DND-41 (cell line): ENCODE measurements at regions not wholly inside any gene's neighbourhood (a gene's known extent, or its start where the extent isn't known, plus 50 kb on each side); places are given as distances from the start of the nearest gene placed in this dataset.
A peak's percentile ranks its signal among the peaks of the same experiment; 100 is the strongest.

ENCODE experiments used
- ATAC-seq: fragments of 200-7000 bp; cut with Tn5 transposase; 3 replicates; pipeline ENCODE4 v1.9.1; 2021; ENCODE audit warnings: low read depth; ENCODE audit not compliant: insufficient read depth
- DNase-seq: peaks from one replicate; pipeline ENCODE4 v3.0.0-alpha.2; 2020
- H2AFZ ChIP-seq: 2 replicates; pipeline ENCODE4 v1.6.0; 2012; ENCODE audit warnings: low read depth, low read length
- H3K27ac ChIP-seq: 2 replicates; pipeline ENCODE4 v1.5.1; 2012; ENCODE audit warnings: low read length, inconsistent platforms
- H3K27me3 ChIP-seq: fragments of 200-600 bp; sonication (generic); 2 replicates; pipeline ENCODE4 v1.6.0; 2012; ENCODE audit warnings: low read length, mild to moderate bottlenecking, inconsistent platforms; ENCODE audit not compliant: insufficient read depth, poor library complexity
- H3K36me3 ChIP-seq: 2 replicates; pipeline ENCODE4 v1.5.1; 2012; ENCODE audit warnings: low read length, inconsistent platforms; ENCODE audit not compliant: insufficient read depth
- H3K4me1 ChIP-seq: 2 replicates; pipeline ENCODE4 v1.5.1; 2012; ENCODE audit warnings: mild to moderate bottlenecking, low read length; ENCODE audit not compliant: insufficient read depth
- H3K4me2 ChIP-seq: 2 replicates; pipeline ENCODE4 v1.6.0; 2012; ENCODE audit warnings: mild to moderate bottlenecking, moderate library complexity, low read length, inconsistent platforms; ENCODE audit not compliant: insufficient read depth
- H3K4me3 ChIP-seq, 2 experiments: fragments of 200-600 bp in 1 of 2; shearing (Covaris generic) in 1 of 2; 2 replicates each; pipeline ENCODE4 v1.5.1; 2012 to 2016; ENCODE audit warnings: inconsistent platforms in 2 of 2, low read length in 2 of 2, mild to moderate bottlenecking in 2 of 2, low read depth in 1 of 2, moderate library complexity in 1 of 2
- H3K79me2 ChIP-seq: 2 replicates; pipeline ENCODE4 v1.6.0; 2012; ENCODE audit warnings: low read length, inconsistent platforms; ENCODE audit not compliant: insufficient read depth
- H3K9ac ChIP-seq: 2 replicates; pipeline ENCODE4 v1.6.0; 2012; ENCODE audit warnings: low read depth, mild to moderate bottlenecking, inconsistent platforms, low read length, moderate library complexity
- H3K9me3 ChIP-seq: 2 replicates; pipeline ENCODE4 v1.5.1; 2012; ENCODE audit warnings: low read length, moderate library complexity, mild to moderate bottlenecking, inconsistent platforms; ENCODE audit not compliant: insufficient read depth, severe bottlenecking
- H4K20me1 ChIP-seq: 2 replicates; pipeline ENCODE4 v1.6.0; 2012; ENCODE audit warnings: low read length; ENCODE audit not compliant: insufficient read depth
- CTCF ChIP-seq: IDR thresholded peaks from 2 replicates; pipeline ENCODE4 v1.5.1; 2012; ENCODE audit warnings: borderline replicate concordance, low read length, moderate library complexity, mild to moderate bottlenecking; ENCODE audit not compliant: poor library complexity, severe bottlenecking; ENCODE audit errors: extremely low read depth
- EZH2 ChIP-seq: IDR thresholded peaks from 3 replicates; pipeline ENCODE4 v1.6.1; 2012; ENCODE audit warnings: borderline replicate concordance, low read depth, mild to moderate bottlenecking, moderate library complexity, low read length, inconsistent platforms; ENCODE audit not compliant: severe bottlenecking

- Histone ChIP-seq H3K27me3 (no peaks in the 10 kb centered on the region), H3K79me2 (no peaks in the 10 kb centered on the region), H3K4me3 (no peak overlapping the region), H3K4me2 (peak overlapping the region; percentile 23; the same call in 1 of the 2 replicates), H3K36me3 (no peaks in the 10 kb centered on the region), H3K4me1 (peaks cover 31% of the 10 kb centered on the region), H3K9ac (no peak overlapping the region; the same call in 1 of the 2 replicates), H2AFZ (peak overlapping the region; percentile 64), H4K20me1 (no peaks in the 10 kb centered on the region), H3K9me3 (peaks cover 5% of the 10 kb centered on the region), H3K27ac (peak overlapping the region; percentile 61)
- peak; percentile 84 for ATAC-seq
- peak; percentile 61 for DNase-seq
- TF ChIP-seq CTCF, result no peak
- no peak for TF ChIP-seq EZH2
These were observed 57.9 kb upstream of the PARVA start for GRCh38 chr11:12319461-12319951.

GRCh38 chr11:12319988-12320387 is 57.4 kb upstream of the PARVA start:
- H3K9me3 ChIP-seq, result peaks cover 5% of the 10 kb centered on the region
- no peak overlapping the region for H3K4me2 ChIP-seq
- no peak overlapping the region; the same call in 1 of the 2 replicates for H3K9ac ChIP-seq
- peak overlapping the region; percentile 64; the same call in 1 of the 2 replicates for H2AFZ ChIP-seq
- H3K4me3 ChIP-seq, result no peak overlapping the region
- no peaks in the 10 kb centered on the region for H3K27me3 ChIP-seq
- TF ChIP-seq CTCF (no peak), EZH2 (no peak)
- H3K4me1 ChIP-seq, result peaks cover 31% of the 10 kb centered on the region
- ATAC-seq, result no peak
- no peak for DNase-seq
- peak overlapping the region; percentile 61 for H3K27ac ChIP-seq
- H3K36me3 ChIP-seq, result no peaks in the 10 kb centered on the region
- no peaks in the 10 kb centered on the region for H3K79me2 ChIP-seq
- no peaks in the 10 kb centered on the region for H4K20me1 ChIP-seq

GRCh38 chr11:12321217-12321937 is 56.0 kb upstream of the PARVA start:
- Histone ChIP-seq H3K4me3 (no peak overlapping the region), H3K4me1 (peaks cover 31% of the 10 kb centered on the region), H2AFZ (no peak overlapping the region), H3K79me2 (no peaks in the 10 kb centered on the region), H3K36me3 (no peaks in the 10 kb centered on the region), H3K9me3 (peaks cover 4% of the 10 kb centered on the region), H3K27ac (no peak overlapping the region), H3K9ac (no peak overlapping the region), H3K4me2 (no peak overlapping the region), H4K20me1 (no peaks in the 10 kb centered on the region), H3K27me3 (no peaks in the 10 kb centered on the region)
- ATAC-seq (peak; percentile 51; the same call in 1 of the 3 replicates), DNase-seq (peak; percentile 14)
- no peak for TF ChIP-seq CTCF
- TF ChIP-seq EZH2, result no peak
